Occipital lobe (tissue), 1 donor: ENCODE measurements at regions not wholly inside any gene's neighbourhood (a gene's known extent, or its start where the extent isn't known, plus 50 kb on each side); places are given as distances from the start of the nearest gene placed in this dataset.

Experiments
- DNase-seq: peaks from one replicate; lab custom pipeline; 2025; lab: John Stamatoyannopoulos, UW

DNA sequence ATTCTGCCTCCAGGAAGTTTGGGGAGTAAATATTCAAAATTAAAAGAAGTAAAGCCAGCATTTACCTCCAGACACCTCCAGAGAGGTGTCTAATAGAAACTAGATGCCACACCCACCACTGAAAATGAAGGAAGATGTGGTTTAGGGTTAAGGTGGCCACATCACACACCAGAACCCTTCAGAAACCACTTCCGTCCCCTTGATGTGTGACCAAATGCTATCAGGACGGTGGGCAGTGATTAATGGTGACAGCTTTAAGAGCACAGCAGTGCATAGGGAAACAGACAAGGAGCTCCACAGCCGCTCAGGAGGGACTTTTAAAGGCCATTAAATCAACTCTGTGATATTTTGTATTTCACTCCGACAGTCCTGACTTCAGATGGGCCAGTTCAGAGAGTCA is 295.2 kb downstream of the BRINP1 start:
- no peak for DNase-seq

DNA sequence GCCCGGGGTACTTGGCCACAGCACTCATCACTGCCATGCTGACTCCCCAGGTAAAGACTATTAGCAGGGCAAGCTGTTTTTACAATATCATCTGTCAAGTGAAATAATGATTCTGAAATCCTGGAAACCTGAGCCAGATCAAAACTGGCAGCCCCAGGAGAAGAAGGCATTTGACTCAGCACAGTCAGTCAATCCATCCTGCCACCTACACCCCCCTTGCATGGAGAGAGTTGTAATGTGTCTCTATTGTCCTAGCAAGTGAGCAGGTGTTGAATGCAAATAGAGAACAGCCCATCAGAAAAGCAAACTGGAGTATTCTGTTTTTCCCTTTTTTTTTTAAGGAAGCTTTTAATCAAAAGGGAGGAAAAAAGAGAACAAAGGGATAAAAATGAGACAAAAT is 291.2 kb downstream of the BRINP1 start:
- no peak for DNase-seq

DNA sequence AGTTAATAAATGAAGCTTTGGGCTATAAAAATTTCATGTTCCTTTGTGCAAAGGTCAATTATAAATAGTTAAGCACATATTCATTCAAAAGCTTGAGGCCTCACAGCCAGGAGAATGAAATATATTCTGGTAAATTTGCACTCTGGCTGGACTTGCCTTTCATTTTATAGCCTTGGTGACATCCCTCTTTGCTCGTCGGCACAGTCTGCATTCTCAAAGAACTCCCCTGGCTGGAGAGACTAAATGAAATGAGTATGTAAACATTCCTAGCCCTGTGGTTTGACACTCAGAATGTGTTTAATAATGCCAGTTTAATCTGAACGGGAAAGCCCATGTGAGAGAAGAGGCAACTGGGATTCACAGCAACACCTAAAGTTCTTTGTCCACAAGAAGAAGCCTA is 285.6 kb downstream of the BRINP1 start:
- no peak for DNase-seq

DNA sequence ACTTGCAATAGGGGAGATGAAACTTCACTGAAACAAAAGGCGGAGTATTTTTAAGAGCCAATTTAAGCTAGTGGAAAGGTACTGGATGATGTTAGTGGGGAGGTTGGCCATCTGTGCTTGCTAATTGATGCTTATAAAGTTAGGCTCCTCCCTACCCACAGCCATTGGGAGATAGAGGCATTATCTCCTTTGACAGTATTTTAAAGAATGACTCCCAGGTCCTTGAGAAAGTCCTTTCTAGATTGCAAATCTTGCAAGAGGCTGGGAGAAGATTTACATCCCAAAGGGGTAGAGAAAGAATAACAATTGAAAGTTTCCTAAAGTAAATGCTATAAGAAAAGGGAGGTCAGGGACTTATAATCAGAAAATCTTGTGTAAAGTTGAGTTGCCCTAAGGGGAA is 282.6 kb downstream of the BRINP1 start:
- no peak for DNase-seq

DNA sequence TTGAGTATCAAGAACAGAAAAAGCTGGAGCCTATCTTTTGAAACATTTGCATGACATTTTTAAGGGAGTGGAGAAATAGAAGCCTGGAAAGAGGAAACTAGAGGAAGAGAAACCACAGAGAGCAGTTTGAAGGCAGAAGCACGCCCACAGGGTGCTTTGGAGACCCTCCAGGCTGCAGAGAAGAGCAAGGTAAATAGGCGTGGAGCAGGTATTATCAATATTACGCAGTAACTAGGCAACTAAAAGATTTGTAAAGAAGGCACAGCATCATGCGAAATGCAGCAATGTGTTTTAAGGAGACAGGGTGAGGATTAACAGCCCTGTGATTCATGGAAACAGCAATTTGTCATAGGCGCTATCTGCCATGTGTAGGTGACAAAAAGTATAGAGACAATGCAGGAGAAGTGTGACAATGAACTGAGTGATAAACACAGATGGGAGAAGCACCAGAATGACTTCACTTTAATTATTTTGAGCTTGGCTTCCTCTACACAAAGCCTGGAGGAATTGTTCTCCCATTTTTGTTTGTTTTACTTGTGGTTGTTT is 281.2 kb downstream of the BRINP1 start:
- DNase-seq = no peak

DNA sequence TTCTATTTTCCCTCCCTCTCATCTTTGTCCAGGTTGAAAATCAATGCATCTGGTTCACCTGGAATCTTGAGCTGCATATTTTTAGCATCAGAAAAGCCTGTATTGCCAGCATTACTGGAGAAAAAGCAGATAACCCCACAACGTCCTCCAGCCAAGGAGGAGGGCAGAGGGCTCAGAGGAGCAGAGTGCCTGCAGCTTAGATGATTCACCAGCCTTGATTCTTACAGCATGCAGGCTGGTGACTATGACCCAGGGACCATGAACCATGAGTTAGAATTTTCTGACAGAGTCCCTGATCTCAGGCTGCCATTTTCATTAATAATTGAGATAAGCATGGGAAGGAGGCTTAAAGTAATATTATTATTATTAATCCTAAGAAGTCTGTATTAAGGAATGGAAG is 278.2 kb downstream of the BRINP1 start:
- no peak for DNase-seq

DNA sequence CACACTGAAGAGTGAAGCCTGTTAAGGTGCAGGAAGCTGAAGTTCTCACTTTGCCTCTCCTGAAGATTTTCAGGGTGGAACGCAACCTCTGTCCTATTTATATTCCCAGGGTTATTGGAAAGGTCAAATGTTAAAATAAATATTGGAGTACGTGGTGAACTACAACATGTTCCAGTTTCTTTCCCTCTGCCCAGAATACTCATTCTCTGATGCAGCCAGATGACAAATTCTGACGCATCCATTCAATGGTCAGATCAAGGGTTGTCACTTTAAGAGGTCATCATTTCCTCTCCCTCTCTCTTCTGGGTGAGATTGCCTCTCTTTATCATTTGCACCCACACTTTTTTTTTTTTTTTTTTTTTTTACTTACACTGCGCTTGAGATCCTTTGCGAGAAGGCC is 277.1 kb downstream of the BRINP1 start:
- DNase-seq = no peak

DNA sequence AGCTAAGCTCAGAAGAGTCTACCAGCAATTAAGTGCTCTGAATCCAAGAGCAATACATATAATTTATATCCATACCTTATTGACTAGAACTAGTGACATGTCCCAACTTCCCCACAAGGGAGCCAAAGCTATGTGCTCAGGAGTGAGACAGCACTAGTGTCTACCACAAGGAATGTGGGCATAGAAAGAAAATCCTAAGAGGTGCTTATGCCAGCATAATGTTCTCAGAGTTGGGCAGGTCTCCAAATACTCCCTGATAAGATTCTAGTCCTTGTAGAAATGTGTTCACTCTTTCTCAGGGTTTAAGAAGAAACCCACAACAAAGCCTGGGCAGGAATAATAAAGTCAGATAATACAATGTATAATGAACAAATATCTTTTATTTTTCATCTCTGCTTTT is 275.1 kb downstream of the BRINP1 start:
- no peak for DNase-seq

DNA sequence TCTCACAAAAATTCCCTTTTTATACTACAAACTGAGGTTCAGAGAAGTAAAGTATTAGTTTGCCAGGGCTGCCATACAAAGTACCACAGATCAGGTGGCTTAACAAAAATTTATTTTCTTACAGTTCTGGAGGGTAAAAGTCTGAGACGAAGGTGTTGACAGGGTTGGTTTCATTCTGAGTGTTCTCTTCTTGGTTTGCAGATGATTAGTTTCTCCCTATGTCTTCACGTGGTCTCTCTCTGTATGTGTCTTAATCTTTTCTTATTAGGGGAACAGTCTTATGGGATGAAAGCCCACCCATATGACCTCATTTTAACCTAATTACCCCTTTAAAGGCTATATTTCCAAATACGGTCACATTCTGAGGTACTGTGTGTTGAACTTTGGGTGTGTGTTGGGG is 274.2 kb downstream of the BRINP1 start:
- no peak for DNase-seq

DNA sequence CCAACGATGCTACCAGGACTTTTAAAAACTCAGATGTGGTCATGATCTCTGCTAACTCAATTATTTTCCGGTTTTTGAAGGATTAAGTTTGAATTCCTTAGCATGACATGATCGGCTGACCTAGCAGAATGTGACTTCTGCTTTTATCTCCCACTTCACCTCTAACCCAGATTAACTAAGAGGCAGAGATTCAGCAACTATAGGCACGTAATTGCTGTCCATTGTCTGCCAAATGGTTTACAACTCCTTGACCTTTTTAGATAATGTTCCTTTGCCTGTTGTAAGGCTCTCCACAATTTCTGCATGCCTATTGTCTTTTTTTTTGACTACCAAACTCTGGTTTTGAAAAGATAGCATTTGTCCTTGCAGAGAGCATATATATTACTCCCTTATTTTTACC is 268.2 kb downstream of the BRINP1 start:
- no peak for DNase-seq

DNA sequence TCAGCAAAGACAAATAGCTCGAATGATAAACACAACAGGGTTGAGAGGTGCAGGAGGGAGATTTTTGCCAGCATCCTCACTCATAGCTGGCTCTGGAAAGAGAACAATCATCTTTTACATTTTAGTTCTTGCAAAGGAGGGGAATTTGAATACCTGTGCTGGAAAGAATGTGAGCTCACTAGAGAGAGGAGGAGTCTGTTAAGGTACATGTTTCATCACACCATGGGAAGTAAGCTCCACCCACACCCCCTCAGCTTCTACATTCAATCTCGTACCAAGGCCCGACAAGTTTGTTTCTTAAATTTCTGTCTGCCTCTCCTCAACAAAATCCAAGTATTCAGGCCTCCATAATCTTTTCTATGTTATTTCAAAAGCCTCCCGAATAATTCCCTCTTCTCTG is 254.6 kb downstream of the BRINP1 start:
- DNase-seq = no peak
